GM18520 (cell line): ENCODE measurements at regions not wholly inside any gene's neighbourhood (a gene's known extent, or its start where the extent isn't known, plus 50 kb on each side); places are given as distances from the start of the nearest gene placed in this dataset.

Source experiments
- ATAC-seq: cut with Tn5 transposase; IDR thresholded peaks from one replicate; pipeline ENCODE4 v1.9.1; 2021; ENCODE audit not compliant: unreplicated experiment

GRCh38 chr10:121221991-121222390, 370.8 kb downstream of the WDR11 start:
- no peak for ATAC-seq

GRCh38 chr10:121222842-121223241, 371.7 kb downstream of the WDR11 start:
- ATAC-seq: no peak

DNA sequence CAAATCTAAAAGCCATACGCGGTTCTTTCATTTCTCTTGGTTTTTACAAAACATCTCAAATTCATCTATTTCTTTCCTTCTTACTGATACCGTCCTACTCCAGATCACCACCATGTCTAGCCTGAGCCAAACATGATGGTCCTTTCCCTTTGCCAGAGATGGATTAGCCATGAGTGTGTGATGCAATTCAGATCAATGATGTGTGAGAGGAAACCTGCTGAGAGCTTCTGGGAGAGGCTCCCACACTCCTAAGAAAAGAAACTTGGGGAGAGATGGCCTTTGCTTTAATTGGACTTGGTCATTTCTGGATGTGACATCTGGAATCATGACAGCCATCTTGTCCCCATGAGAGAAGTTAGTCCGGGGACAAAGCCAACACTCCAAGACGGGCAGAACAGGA, 367.2 kb downstream of the FGFR2 start:
- ATAC-seq: no peak

DNA sequence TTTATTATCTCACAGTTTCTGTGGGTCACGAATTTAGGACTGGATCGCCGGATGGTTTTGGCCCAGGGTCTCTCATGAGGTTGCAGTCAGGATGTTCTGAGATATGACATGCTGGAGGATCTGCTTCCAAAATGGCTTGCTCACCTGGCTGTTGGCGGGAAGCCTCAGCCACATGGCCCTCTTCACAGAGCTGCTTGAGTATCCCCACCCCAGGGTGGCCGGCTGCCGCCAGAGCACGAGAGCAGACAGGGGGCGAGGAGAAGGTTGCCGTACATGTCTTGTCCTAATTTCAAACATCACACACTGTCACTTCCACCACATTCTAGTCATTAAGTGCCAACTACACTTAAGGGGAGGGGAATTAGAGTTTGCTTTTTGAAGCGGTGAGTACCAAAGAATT, 365.8 kb downstream of the FGFR2 start:
- ATAC-seq: no peak

DNA sequence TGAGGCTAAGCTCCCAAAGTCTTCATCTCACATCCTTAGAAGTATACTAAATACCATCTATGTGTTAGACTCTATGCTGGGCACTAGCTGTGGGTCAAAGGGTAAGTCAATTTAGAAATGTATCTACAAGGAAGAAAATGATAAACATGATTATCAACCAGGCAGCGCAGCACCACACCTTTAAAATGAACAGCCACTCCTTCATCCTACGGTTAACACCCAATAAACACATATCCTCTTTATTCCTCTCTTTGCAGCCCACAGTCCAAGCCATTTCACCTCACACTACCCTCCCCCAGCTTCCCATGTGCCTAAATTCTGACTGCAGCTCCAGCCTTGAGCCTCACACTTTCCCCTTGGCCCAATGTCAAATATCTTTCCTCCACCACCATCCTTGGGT, 362.6 kb downstream of the FGFR2 start:
- no peak for ATAC-seq

GRCh38 chr10:121236621-121237020, 361.6 kb downstream of the FGFR2 start:
- no peak for ATAC-seq

- no peak for ATAC-seq
Measured at GRCh38 chr10:121237718-121238117, 360.5 kb downstream of the FGFR2 start.

- no peak for ATAC-seq
Measured at GRCh38 chr10:121240011-121240410, 358.2 kb downstream of the FGFR2 start.

- no peak for ATAC-seq
Measured at GRCh38 chr10:121240556-121240955, 357.7 kb downstream of the FGFR2 start.

DNA sequence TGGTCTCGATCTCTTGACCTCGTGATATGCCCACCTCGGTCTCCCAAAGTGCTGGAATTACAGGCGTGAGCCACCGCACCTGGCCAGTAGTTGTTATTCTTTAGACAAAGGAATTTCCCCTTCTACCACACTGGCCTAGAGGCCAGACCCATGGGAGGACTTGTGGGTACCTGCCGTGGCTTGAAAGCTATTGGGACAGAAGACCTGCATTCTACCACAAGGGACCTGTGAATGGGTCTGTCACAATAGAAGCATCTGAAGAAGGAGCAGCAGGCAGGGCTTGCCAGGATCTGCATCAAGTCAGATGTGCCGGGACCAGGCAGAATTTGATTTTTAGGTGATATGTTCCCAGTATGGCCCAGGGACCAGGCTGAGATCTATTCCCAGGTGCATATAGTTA, 356.9 kb downstream of the FGFR2 start:
- ATAC-seq: no peak

- ATAC-seq: no peak
Measured at GRCh38 chr10:121242741-121243608, 355.3 kb downstream of the FGFR2 start.

- ATAC-seq: no peak
Measured at GRCh38 chr10:121243609-121244241, 354.5 kb downstream of the FGFR2 start.

- ATAC-seq: no peak
Measured at GRCh38 chr10:121244818-121245217, 353.4 kb downstream of the FGFR2 start.

DNA sequence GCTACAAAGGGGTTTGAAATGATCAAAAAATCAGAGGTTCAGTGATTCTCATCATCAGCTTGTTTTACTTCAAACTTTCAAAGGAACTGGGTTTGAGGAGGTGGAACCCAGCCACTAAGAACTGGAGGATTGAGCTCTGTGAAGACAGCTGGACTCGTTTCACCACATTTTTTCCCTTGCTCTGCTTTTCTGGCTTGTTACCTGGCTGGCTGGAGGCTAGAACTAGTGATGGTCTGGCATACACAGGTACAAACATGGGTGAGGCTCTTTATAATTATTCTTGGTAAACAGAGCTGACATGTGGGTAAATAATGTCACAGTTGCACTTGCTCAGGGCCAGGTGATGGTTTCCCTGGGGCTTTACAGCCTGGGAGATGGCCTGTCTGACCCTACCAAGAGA, 352.5 kb downstream of the FGFR2 start:
- no peak for ATAC-seq

DNA sequence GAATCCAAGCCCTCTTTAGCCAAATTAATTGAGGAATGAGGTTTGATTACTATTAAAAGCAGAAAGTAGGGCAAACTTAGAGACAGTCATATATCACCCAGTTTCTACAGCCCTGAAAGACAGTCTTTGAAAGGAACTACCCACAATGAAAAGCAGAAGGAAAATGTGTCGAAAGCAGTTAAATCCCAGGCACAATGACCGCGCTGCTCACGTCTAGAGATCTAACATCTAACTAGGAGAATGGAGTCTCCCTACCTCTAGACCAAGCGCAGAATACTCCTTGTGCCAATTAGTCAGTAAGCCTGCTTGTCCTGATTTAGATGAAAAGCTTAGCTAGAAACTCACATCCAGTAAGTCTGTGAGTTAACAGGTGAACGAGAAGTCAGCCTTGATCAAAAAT, 350.0 kb downstream of the FGFR2 start:
- ATAC-seq: no peak

GRCh38 chr10:121250995-121251764, 347.1 kb downstream of the FGFR2 start:
- ATAC-seq: no peak

- no peak for ATAC-seq
Measured at GRCh38 chr10:121252756-121253155, 345.5 kb downstream of the FGFR2 start.

DNA sequence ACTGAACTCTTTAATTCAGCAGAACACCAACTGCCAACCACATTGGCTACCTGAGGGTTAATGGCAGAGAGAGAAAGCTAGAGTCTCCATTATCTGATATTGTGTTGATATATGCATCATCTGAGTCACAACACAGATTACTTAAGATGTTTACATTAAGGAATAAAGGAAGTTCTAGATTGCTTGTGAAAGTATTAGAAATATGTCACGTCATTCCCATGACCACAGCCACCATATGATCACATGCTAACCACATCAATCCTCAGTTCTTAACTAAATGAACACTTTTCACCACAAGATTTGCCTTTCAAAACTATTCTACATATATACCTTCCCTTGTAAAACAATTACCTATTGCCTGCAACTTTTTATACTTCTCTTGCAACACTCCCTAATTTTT, 337.9 kb downstream of the FGFR2 start:
- no peak for ATAC-seq

DNA sequence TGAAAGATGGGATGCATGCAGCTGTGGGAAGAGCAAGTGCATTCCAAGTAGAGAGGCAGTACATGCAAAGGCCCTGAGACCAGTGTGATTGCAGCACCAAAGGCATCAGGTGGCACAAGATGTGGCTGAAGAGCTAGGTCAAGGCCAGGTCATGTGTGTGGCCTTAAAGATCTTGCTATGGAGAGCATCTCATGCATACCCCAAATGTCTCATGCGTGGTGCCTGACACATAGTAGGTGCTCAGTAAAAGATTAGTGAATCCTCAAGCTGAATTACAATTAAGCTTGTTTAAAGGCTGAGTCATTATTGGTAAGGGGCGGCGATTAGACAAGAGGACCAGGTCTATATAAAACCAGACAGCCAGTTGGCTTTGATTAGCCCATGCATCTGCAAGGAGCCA, 336.6 kb downstream of the FGFR2 start:
- no peak for ATAC-seq

DNA sequence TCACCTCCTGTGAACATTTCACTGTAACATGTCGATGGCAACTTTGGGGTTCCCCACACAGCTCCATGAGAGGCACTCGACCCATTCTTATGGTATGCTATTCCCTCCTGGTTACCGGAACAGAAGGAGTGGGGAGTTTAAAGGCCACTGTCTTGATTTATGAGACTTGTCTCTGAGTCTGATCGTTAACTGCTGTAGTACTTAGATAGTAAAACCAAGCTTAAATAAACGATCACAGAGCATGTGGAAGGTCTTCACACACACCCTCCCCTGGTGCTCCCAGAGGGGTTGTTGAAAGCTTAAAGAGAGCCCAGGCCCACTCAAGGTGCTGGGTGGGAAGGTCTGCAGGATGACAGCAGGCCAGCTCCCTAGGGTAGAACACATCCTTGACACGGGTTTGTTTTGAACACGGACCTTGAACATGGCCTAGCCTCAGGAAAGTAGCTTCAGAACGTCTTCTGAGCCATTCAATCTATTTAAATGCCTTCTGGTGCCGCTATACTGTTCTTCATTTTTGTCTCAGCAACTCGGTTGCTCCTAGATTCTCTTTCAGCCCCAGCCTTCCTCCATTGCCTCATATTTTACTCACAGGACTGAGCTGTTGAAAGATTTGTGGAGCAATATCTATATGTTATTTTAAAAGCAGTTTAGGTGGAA, 335.3 kb downstream of the FGFR2 start:
- ATAC-seq: no peak

- no peak for ATAC-seq
Measured at GRCh38 chr10:121263431-121263783, 334.8 kb downstream of the FGFR2 start.
